GM12892 (cell line): ENCODE measurements at regions not wholly inside any gene's neighbourhood (a gene's known extent, or its start where the extent isn't known, plus 50 kb on each side); places are given as distances from the start of the nearest gene placed in this dataset.

Experiments used
- POLR2A ChIP-seq: IDR thresholded peaks from 2 replicates; pipeline ENCODE4 v1.6.1; 2011; ENCODE audit warnings: low read depth, low read length, control low read depth
- POLR2AphosphoS5 ChIP-seq: IDR thresholded peaks from 2 replicates; pipeline ENCODE4 v1.6.1; 2011; ENCODE audit warnings: low read depth, low read length, control low read depth
- TAF1 ChIP-seq: IDR thresholded peaks from 2 replicates; pipeline ENCODE4 v1.6.1; 2011; ENCODE audit warnings: low read depth, mild to moderate bottlenecking, control low read depth, low read length, borderline replicate concordance

GRCh38 chr21:24023936-24024335 lies 1583.3 kb downstream of the MRPL39 start:
- TF ChIP-seq POLR2A (no peak), POLR2AphosphoS5 (no peak), TAF1 (no peak)
